ENCODE measurements at regions not wholly inside any gene's neighbourhood (a gene's known extent, or its start where the extent isn't known, plus 50 kb on each side); places are given as distances from the start of the nearest gene placed in this dataset.

GRCh38 chrX:40521868-40522450 is 58.8 kb upstream of the ATP6AP2 start:
- H3K4me3 ChIP-seq (ENCODE audit: low read depth in 1 of 2, low read length in 1 of 2), result no peak overlapping the region
- H3K27ac ChIP-seq, result no peak overlapping the region
- no peaks in the 10 kb centered on the region for H3K36me3 ChIP-seq
- no peaks in the 10 kb centered on the region for H3K9me3 ChIP-seq
- H3K27me3 ChIP-seq, result no peaks in the 10 kb centered on the region
- no peaks in the 10 kb centered on the region for H3K4me1 ChIP-seq (ENCODE audit: control insufficient read depth in 1 of 2, insufficient read depth in 1 of 2, low read depth in 1 of 2, low read length in 1 of 2)
- TF ChIP-seq CTCF (IDR thresholded peaks at IDR 0.05), result no peak

GRCh38 chrX:40514376-40514775 is 66.4 kb upstream of the ATP6AP2 start:
- H3K27ac ChIP-seq, result no peak overlapping the region
- H3K36me3 ChIP-seq, result no peaks in the 10 kb centered on the region
- H3K4me1 ChIP-seq (ENCODE audit: control insufficient read depth in 1 of 2, insufficient read depth in 1 of 2, low read depth in 1 of 2, low read length in 1 of 2), result no peaks in the 10 kb centered on the region
- no peaks in the 10 kb centered on the region for H3K27me3 ChIP-seq
- TF ChIP-seq CTCF (IDR thresholded peaks at IDR 0.05), result no peak
- H3K4me3 ChIP-seq (ENCODE audit: low read depth in 1 of 2, low read length in 1 of 2), result no peak overlapping the region
- no peaks in the 10 kb centered on the region for H3K9me3 ChIP-seq

- no peaks in the 10 kb centered on the region for H3K36me3 ChIP-seq
- H3K4me3 ChIP-seq (ENCODE audit: low read depth in 1 of 2, low read length in 1 of 2), result no peak overlapping the region
- no peak overlapping the region for H3K27ac ChIP-seq
- H3K9me3 ChIP-seq, result no peaks in the 10 kb centered on the region
- TF ChIP-seq CTCF (IDR thresholded peaks at IDR 0.05), result no peak
- no peaks in the 10 kb centered on the region for H3K4me1 ChIP-seq (ENCODE audit: control insufficient read depth in 1 of 2, insufficient read depth in 1 of 2, low read depth in 1 of 2, low read length in 1 of 2)
- H3K27me3 ChIP-seq, result no peaks in the 10 kb centered on the region
Observed at GRCh38 chrX:40513835-40514234, 66.9 kb upstream of the ATP6AP2 start.

GRCh38 chrX:40513012-40513411 is 67.8 kb upstream of the ATP6AP2 start:
- H3K9me3 ChIP-seq, result no peaks in the 10 kb centered on the region
- no peaks in the 10 kb centered on the region for H3K36me3 ChIP-seq
- no peaks in the 10 kb centered on the region for H3K27me3 ChIP-seq
- no peak overlapping the region for H3K27ac ChIP-seq
- TF ChIP-seq CTCF (IDR thresholded peaks at IDR 0.05), result no peak
- H3K4me1 ChIP-seq (ENCODE audit: control insufficient read depth in 1 of 2, insufficient read depth in 1 of 2, low read depth in 1 of 2, low read length in 1 of 2), result no peaks in the 10 kb centered on the region
- H3K4me3 ChIP-seq (ENCODE audit: low read depth in 1 of 2, low read length in 1 of 2), result no peak overlapping the region

- no peak overlapping the region for H3K4me3 ChIP-seq (ENCODE audit: low read depth in 1 of 2, low read length in 1 of 2)
- H3K27ac ChIP-seq, result no peak overlapping the region
- no peaks in the 10 kb centered on the region for H3K4me1 ChIP-seq (ENCODE audit: control insufficient read depth in 1 of 2, insufficient read depth in 1 of 2, low read depth in 1 of 2, low read length in 1 of 2)
- H3K36me3 ChIP-seq, result no peaks in the 10 kb centered on the region
- no peaks in the 10 kb centered on the region for H3K9me3 ChIP-seq
- H3K27me3 ChIP-seq, result no peaks in the 10 kb centered on the region
- no peak for TF ChIP-seq CTCF (IDR thresholded peaks at IDR 0.05)
Observed at GRCh38 chrX:40511258-40511657, 69.5 kb upstream of the ATP6AP2 start.

- H3K4me3 ChIP-seq (ENCODE audit: low read depth in 1 of 2, low read length in 1 of 2), result no peak overlapping the region
- no peaks in the 10 kb centered on the region for H3K36me3 ChIP-seq
- no peaks in the 10 kb centered on the region for H3K4me1 ChIP-seq (ENCODE audit: control insufficient read depth in 1 of 2, insufficient read depth in 1 of 2, low read depth in 1 of 2, low read length in 1 of 2)
- no peaks in the 10 kb centered on the region for H3K27me3 ChIP-seq
- H3K9me3 ChIP-seq, result no peaks in the 10 kb centered on the region
- TF ChIP-seq CTCF (IDR thresholded peaks at IDR 0.05), result no peak
- H3K27ac ChIP-seq, result no peak overlapping the region
Observed at GRCh38 chrX:40508560-40508959, 72.2 kb upstream of the ATP6AP2 start.
